Esophagus muscularis mucosa (tissue), 3 donors: ENCODE measurements at regions not wholly inside any gene's neighbourhood (a gene's known extent, or its start where the extent isn't known, plus 50 kb on each side); places are given as distances from the start of the nearest gene placed in this dataset.

ENCODE experiments used
- CTCF ChIP-seq, 3 experiments: fragments of 200-600 bp in 2 of 3; fragments of 450-650 bp in 1 of 3; sonication (generic) in 2 of 3; IDR thresholded peaks; one replicate each; pipeline ENCODE4 v1.5.1; 2017 to 2019; ENCODE audit warnings: antibody characterized with exemption in 3 of 3, mild to moderate bottlenecking in 2 of 3, moderate library complexity in 1 of 3
- POLR2A ChIP-seq: fragments of 450-650 bp; IDR thresholded peaks from one replicate; pipeline ENCODE4 v1.6.1; 2017; ENCODE audit warnings: antibody characterized with exemption, moderate library complexity, mild to moderate bottlenecking, low read depth

GRCh38 chr3:127488141-127488672 lies 102.3 kb downstream of the TPRA1 start:
- no peak for TF ChIP-seq CTCF (IDR thresholded peaks at IDR 0.05)
- TF ChIP-seq POLR2A, result no peak
